GM10266 (cell line): ENCODE measurements at regions not wholly inside any gene's neighbourhood (a gene's known extent, or its start where the extent isn't known, plus 50 kb on each side); places are given as distances from the start of the nearest gene placed in this dataset.

Source experiments
- DNase-seq: peaks from one replicate; pipeline ENCODE4 v3.0.0; 2012; ENCODE audit errors: extremely low spot score
- CTCF ChIP-seq: IDR thresholded peaks from 2 replicates; pipeline ENCODE4 v1.5.1; 2012; ENCODE audit warnings: mild to moderate bottlenecking, low read depth; ENCODE audit not compliant: control insufficient read depth, insufficient read depth; ENCODE audit errors: missing control alignments

GRCh38 chr22:48198489-48199459 lies 1436.3 kb downstream of the TBC1D22A start:
- no peak for TF ChIP-seq CTCF
- DNase-seq: no peak

GRCh38 chr22:48197189-48197690 lies 1434.8 kb downstream of the TBC1D22A start:
- DNase-seq: no peak
- TF ChIP-seq CTCF: no peak

- DNase-seq: no peak
- TF ChIP-seq CTCF: no peak
Measured at GRCh38 chr22:48192920-48193319, 1430.5 kb downstream of the TBC1D22A start.

GRCh38 chr22:48192071-48192470 lies 1429.6 kb downstream of the TBC1D22A start:
- DNase-seq: no peak
- no peak for TF ChIP-seq CTCF

- DNase-seq: no peak
Measured at GRCh38 chr22:48188231-48188721, 1425.8 kb downstream of the TBC1D22A start.

GRCh38 chr22:48187356-48187755 lies 1424.9 kb downstream of the TBC1D22A start:
- TF ChIP-seq CTCF: no peak
- no peak for DNase-seq

More at GRCh38 chr22:48188231-48188721, 1425.8 kb downstream of the TBC1D22A start:
- no peak for TF ChIP-seq CTCF

- TF ChIP-seq CTCF: no peak
- no peak for DNase-seq
Measured at GRCh38 chr22:48186146-48186790, 1423.8 kb downstream of the TBC1D22A start.
